Suprapubic skin (tissue), 4 donors: ENCODE measurements at regions not wholly inside any gene's neighbourhood (a gene's known extent, or its start where the extent isn't known, plus 50 kb on each side); places are given as distances from the start of the nearest gene placed in this dataset.

Experiments used
- EP300 ChIP-seq: sonication (generic); formaldehyde crosslinking; IDR thresholded peaks from one replicate; pipeline ENCODE4 v1.6.1; 2017; ENCODE audit warnings: antibody characterized with exemption
- POLR2A ChIP-seq, 2 donors: fragments of 450-650 bp; IDR thresholded peaks; one replicate each; pipeline ENCODE4 v1.6.1; 2017; ENCODE audit warnings: antibody characterized with exemption in 2 of 2, mild to moderate bottlenecking in 2 of 2, moderate library complexity in 2 of 2
- POLR2AphosphoS5 ChIP-seq, 3 donors: sonication (generic); formaldehyde crosslinking; IDR thresholded peaks; one replicate each; pipeline ENCODE4 v1.6.1; 2017; ENCODE audit warnings: antibody characterized with exemption in 3 of 3
- TF ChIP-seq, protein P1 (sequence below), 2 donors: fragments of 200-600 bp in 1 of 2; fragments of 450-650 bp in 1 of 2; sonication (generic) in 1 of 2; IDR thresholded peaks; one replicate each; pipeline ENCODE4 v1.5.1; 2016 to 2019; ENCODE audit warnings: antibody characterized with exemption in 2 of 2, mild to moderate bottlenecking in 1 of 2, moderate library complexity in 1 of 2

DNA sequence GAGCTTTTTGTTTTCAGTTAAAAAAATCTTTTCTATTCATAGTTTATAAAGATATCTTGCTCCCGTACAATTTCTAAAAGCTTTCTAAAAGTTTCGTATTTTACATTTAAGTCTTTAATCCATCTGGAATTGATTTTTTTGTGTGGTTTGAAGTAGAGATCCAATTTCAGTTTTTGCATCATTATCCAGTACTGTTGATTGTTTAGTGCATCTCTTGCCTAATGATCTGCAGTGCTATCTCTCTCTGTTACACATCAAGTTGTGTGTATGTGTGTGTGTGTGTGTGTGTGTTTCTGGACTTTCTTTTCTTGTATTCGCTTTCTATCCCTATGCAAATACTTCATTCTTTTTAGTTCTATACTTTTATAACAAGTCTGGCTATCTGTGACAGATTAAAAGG, 605.8 kb upstream of the DPPA4 start:
- TF ChIP-seq, protein P1, sequence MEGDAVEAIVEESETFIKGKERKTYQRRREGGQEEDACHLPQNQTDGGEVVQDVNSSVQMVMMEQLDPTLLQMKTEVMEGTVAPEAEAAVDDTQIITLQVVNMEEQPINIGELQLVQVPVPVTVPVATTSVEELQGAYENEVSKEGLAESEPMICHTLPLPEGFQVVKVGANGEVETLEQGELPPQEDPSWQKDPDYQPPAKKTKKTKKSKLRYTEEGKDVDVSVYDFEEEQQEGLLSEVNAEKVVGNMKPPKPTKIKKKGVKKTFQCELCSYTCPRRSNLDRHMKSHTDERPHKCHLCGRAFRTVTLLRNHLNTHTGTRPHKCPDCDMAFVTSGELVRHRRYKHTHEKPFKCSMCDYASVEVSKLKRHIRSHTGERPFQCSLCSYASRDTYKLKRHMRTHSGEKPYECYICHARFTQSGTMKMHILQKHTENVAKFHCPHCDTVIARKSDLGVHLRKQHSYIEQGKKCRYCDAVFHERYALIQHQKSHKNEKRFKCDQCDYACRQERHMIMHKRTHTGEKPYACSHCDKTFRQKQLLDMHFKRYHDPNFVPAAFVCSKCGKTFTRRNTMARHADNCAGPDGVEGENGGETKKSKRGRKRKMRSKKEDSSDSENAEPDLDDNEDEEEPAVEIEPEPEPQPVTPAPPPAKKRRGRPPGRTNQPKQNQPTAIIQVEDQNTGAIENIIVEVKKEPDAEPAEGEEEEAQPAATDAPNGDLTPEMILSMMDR (IDR thresholded peaks at IDR 0.05): no peak
- TF ChIP-seq POLR2AphosphoS5 (IDR thresholded peaks at IDR 0.05) (no peak), POLR2A (IDR thresholded peaks at IDR 0.05) (no peak), EP300 (no peak)
